WTC11 (cell line): ENCODE measurements at regions not wholly inside any gene's neighbourhood (a gene's known extent, or its start where the extent isn't known, plus 50 kb on each side); places are given as distances from the start of the nearest gene placed in this dataset.

ENCODE experiments used
- ATAC-seq: fragments of 200-7000 bp; cut with Tn5 transposase; 2 replicates; pipeline ENCODE4 v1.10.0; 2021; ENCODE audit warnings: mild to moderate bottlenecking, moderate library complexity
- CTCF ChIA-PET: fragments of 300-600 bp; sonication (Branson Sonifier 250); formaldehyde crosslinking; loops from one replicate; lab custom pipeline; 2021; ENCODE audit warnings: antibody characterized with exemption; lab: Charles Lee
- POLR2A ChIA-PET: fragments of 350-600 bp; sonication (Branson Sonifier 250); formaldehyde crosslinking; loops from one replicate; lab custom pipeline; 2021; ENCODE audit warnings: antibody characterized with exemption; lab: Charles Lee
- DNase-seq: peaks from one replicate; pipeline ENCODE4 v3.0.0; 2021; ENCODE audit warnings: low spot score
- H3K27ac Mint-ChIP-seq: 2 replicates; pipeline ENCODE4 v1.8.0; 2021; ENCODE audit warnings: mixed read lengths
- H3K27me3 Mint-ChIP-seq: 2 replicates; pipeline ENCODE4 v1.8.0; 2021; ENCODE audit warnings: low read depth, mild to moderate bottlenecking, moderate library complexity, mixed read lengths
- H3K36me3 Mint-ChIP-seq: 2 replicates; pipeline ENCODE4 v1.8.0; 2021; ENCODE audit warnings: mixed read lengths
- H3K4me1 Mint-ChIP-seq: 2 replicates; pipeline ENCODE4 v1.8.0; 2022; ENCODE audit warnings: mixed read lengths
- H3K4me3 Mint-ChIP-seq: 2 replicates; pipeline ENCODE4 v1.8.0; 2021; ENCODE audit warnings: mild to moderate bottlenecking, moderate library complexity, mixed read lengths
- H3K9me3 Mint-ChIP-seq: 2 replicates; pipeline ENCODE4 v1.8.0; 2021; ENCODE audit warnings: mixed read lengths
- CTCF ChIP-seq: fragments of 200-600 bp; IDR thresholded peaks from 2 replicates; pipeline ENCODE4 v1.8.0; 2022; ENCODE audit warnings: antibody characterized with exemption
- E2F1 ChIP-seq: sonication (generic); formaldehyde crosslinking; IDR thresholded peaks from 2 replicates; pipeline ENCODE4 v1.8.0; 2022; ENCODE audit warnings: mild to moderate bottlenecking, missing genetic modification reagents
- E2F4 ChIP-seq: sonication (generic); formaldehyde crosslinking; IDR thresholded peaks from 2 replicates; pipeline ENCODE4 v1.8.1; 2022; ENCODE audit warnings: low read depth, mild to moderate bottlenecking, moderate library complexity, missing genetic modification reagents, borderline replicate concordance
- E2F5 ChIP-seq: sonication (generic); formaldehyde crosslinking; IDR thresholded peaks from 2 replicates; pipeline ENCODE4 v1.8.1; 2022; ENCODE audit warnings: mild to moderate bottlenecking, moderate library complexity, missing genetic modification reagents
- FOXK1 ChIP-seq: sonication (generic); formaldehyde crosslinking; IDR thresholded peaks from 2 replicates; pipeline ENCODE4 v1.8.0; 2022; ENCODE audit warnings: mild to moderate bottlenecking, moderate library complexity, missing genetic modification reagents
- HMGA2 ChIP-seq: fragments of 250-450 bp; sonication (Bioruptor Pico); IDR thresholded peaks from 2 replicates; pipeline ENCODE4 v1.4.0; 2021; ENCODE audit warnings: mild to moderate bottlenecking, moderate library complexity
- MXD4 ChIP-seq: fragments of 250-450 bp; sonication (Bioruptor Pico); IDR thresholded peaks from 2 replicates; pipeline ENCODE4 v1.8.0; 2021; ENCODE audit warnings: mild to moderate bottlenecking, moderate library complexity, borderline replicate concordance
- NFE2L1 ChIP-seq: sonication (generic); formaldehyde crosslinking; IDR thresholded peaks from 2 replicates; pipeline ENCODE4 v1.8.1; 2023; ENCODE audit warnings: missing genetic modification reagents
- OVOL2 ChIP-seq: fragments of 250-450 bp; sonication (Bioruptor Pico); IDR thresholded peaks from 2 replicates; pipeline ENCODE4 v1.9.0; 2021; ENCODE audit warnings: mild to moderate bottlenecking, borderline replicate concordance
- PREB ChIP-seq: sonication (generic); formaldehyde crosslinking; IDR thresholded peaks from 2 replicates; pipeline ENCODE4 v1.8.1; 2022; ENCODE audit warnings: mild to moderate bottlenecking, missing genetic modification reagents, moderate library complexity, borderline replicate concordance
- SMAD4 ChIP-seq: sonication (generic); formaldehyde crosslinking; IDR thresholded peaks from 2 replicates; pipeline ENCODE4 v1.8.0; 2022; ENCODE audit warnings: mild to moderate bottlenecking, missing genetic modification reagents
- STAT6 ChIP-seq: sonication (generic); formaldehyde crosslinking; conservative IDR thresholded peaks from 2 replicates; pipeline ENCODE4 v1.8.1; 2023; ENCODE audit warnings: mild to moderate bottlenecking, low read depth, missing genetic modification reagents, moderate library complexity
- ZBTB43 ChIP-seq: sonication (generic); formaldehyde crosslinking; IDR thresholded peaks from 2 replicates; pipeline ENCODE4 v1.8.1; 2023; ENCODE audit warnings: mild to moderate bottlenecking, missing genetic modification reagents
- ZNF138 ChIP-seq: sonication (generic); formaldehyde crosslinking; conservative IDR thresholded peaks from 2 replicates; pipeline ENCODE4 v1.8.1; 2022; ENCODE audit warnings: mild to moderate bottlenecking, moderate library complexity, missing genetic modification reagents
- ZNF219 ChIP-seq: sonication (generic); formaldehyde crosslinking; IDR thresholded peaks from 2 replicates; pipeline ENCODE4 v1.8.0; 2023; ENCODE audit warnings: missing genetic modification reagents, mild to moderate bottlenecking, borderline replicate concordance
- ZNF512 ChIP-seq: sonication (generic); formaldehyde crosslinking; IDR thresholded peaks from 2 replicates; pipeline ENCODE4 v1.8.1; 2022; ENCODE audit warnings: missing genetic modification reagents, borderline replicate concordance
- ZNF532 ChIP-seq: fragments of 250-450 bp; sonication (Bioruptor Pico); IDR thresholded peaks from 2 replicates; pipeline ENCODE4 v1.9.0; 2021; ENCODE audit warnings: mild to moderate bottlenecking, borderline replicate concordance
- ZNF671 ChIP-seq: fragments of 250-450 bp; sonication (Bioruptor Pico); IDR thresholded peaks from 2 replicates; pipeline ENCODE4 v1.8.0; 2021; ENCODE audit warnings: mild to moderate bottlenecking

GRCh38 chr1:29474274-29475244 lies 238.2 kb downstream of the PTPRU start:
- no peak for DNase-seq

More at GRCh38 chr1:29474274-29475244, 238.2 kb downstream of the PTPRU start:
- no peak for ATAC-seq
- TF ChIP-seq E2F1 (CRISPR knock-in tag) (no peak), E2F5 (CRISPR knock-in tag) (no peak), ZNF219 (CRISPR knock-in tag) (no peak), SMAD4 (CRISPR knock-in tag) (no peak), STAT6 (no peak), OVOL2 (CRISPR knock-in tag) (no peak), E2F4 (CRISPR knock-in tag) (no peak), NFE2L1 (CRISPR knock-in tag) (no peak), ZNF671 (CRISPR knock-in tag) (no peak), FOXK1 (no peak), CTCF (no peak), ZNF512 (CRISPR knock-in tag) (no peak), ZBTB43 (CRISPR knock-in tag) (no peak), ZNF138 (CRISPR knock-in tag) (no peak), MXD4 (CRISPR knock-in tag) (no peak), PREB (CRISPR knock-in tag) (no peak), ZNF532 (CRISPR knock-in tag) (no peak), HMGA2 (CRISPR knock-in tag) (no peak)
- TF ChIP-seq, all 79 proteins: peak for 0
- no peaks in the 10 kb centered on the region for H3K36me3 Mint-ChIP-seq
- ChIA-PET POLR2A (no interaction called here), CTCF (no interaction called here)
- no peak overlapping the region for H3K4me3 Mint-ChIP-seq
- no peaks in the 10 kb centered on the region for H3K9me3 Mint-ChIP-seq
- no peak overlapping the region for H3K27ac Mint-ChIP-seq
- peaks cover 41% of the 10 kb centered on the region for H3K4me1 Mint-ChIP-seq
- H3K27me3 Mint-ChIP-seq = peaks cover 8% of the 10 kb centered on the region
